Gastroesophageal sphincter (tissue), 4 donors: ENCODE measurements at regions not wholly inside any gene's neighbourhood (a gene's known extent, or its start where the extent isn't known, plus 50 kb on each side); places are given as distances from the start of the nearest gene placed in this dataset.

ENCODE experiments used
- ATAC-seq: fragments of 150-250 bp; one replicate; pipeline ENCODE4 v1.9.1; 2016; ENCODE audit warnings: mild to moderate bottlenecking, moderate library complexity
- H3K27ac ChIP-seq, 4 donors: fragments of 200-600 bp; sonication (generic) in 3 of 4; 1 replicate in 3 of 4; 2 replicates in 1 of 4; pipeline ENCODE4 v1.5.1; 2016 to 2019
- H3K27me3 ChIP-seq: fragments of 200-600 bp; sonication (generic); one replicate; pipeline ENCODE4 v1.5.1; 2019
- H3K36me3 ChIP-seq, 2 donors: fragments of 200-600 bp; sonication (generic); one replicate each; pipeline ENCODE4 v1.5.1; 2019; ENCODE audit warnings: control low read depth in 1 of 2
- H3K4me1 ChIP-seq, 3 donors: fragments of 200-600 bp; sonication (generic); 1 replicate in 2 of 3; 2 replicates in 1 of 3; pipeline ENCODE4 v1.5.1; 2016 to 2019; ENCODE audit warnings: control low read depth in 2 of 3
- H3K4me3 ChIP-seq, 2 donors: fragments of 200-600 bp; sonication (generic); one replicate each; pipeline ENCODE4 v1.5.1; 2019; ENCODE audit warnings: mild to moderate bottlenecking in 1 of 2, moderate library complexity in 1 of 2
- H3K9me3 ChIP-seq, 3 donors: fragments of 200-600 bp; sonication (generic); one replicate each; pipeline ENCODE4 v1.5.1; 2017 to 2019; ENCODE audit warnings: control low read depth in 2 of 3
- CTCF ChIP-seq, 4 experiments: fragments of 200-600 bp in 2 of 4; fragments of 450-650 bp in 2 of 4; sonication (generic) in 1 of 4; IDR thresholded peaks; one replicate each; pipeline ENCODE4 v1.5.1; 2017 to 2019; ENCODE audit warnings: antibody characterized with exemption in 4 of 4, mild to moderate bottlenecking in 2 of 4, moderate library complexity in 2 of 4
- EP300 ChIP-seq: sonication (generic); formaldehyde crosslinking; IDR thresholded peaks from one replicate; pipeline ENCODE4 v1.6.1; 2017; ENCODE audit warnings: antibody characterized with exemption, mild to moderate bottlenecking
- POLR2A ChIP-seq, 2 donors: fragments of 450-650 bp; IDR thresholded peaks; one replicate each; pipeline ENCODE4 v1.6.1; 2017; ENCODE audit warnings: antibody characterized with exemption in 2 of 2, mild to moderate bottlenecking in 2 of 2, moderate library complexity in 1 of 2
- POLR2AphosphoS5 ChIP-seq: sonication (generic); formaldehyde crosslinking; IDR thresholded peaks from one replicate; pipeline ENCODE4 v1.6.1; 2017; ENCODE audit warnings: antibody characterized with exemption
- WGBS, 2 donors: methylation state at CpG; one replicate each; pipeline ENCODE4 v1.1.5; 2018; ENCODE audit warnings: low coverage in 1 of 2; 5-methylcytosine and 5-hydroxymethylcytosine counted together

- H3K4me1 ChIP-seq: no peaks in the 10 kb centered on the region
- 80 to 100% methylated on average over 1 of the region's 2 CpGs for WGBS, 2 donors
Measured at GRCh38 chr9:78396087-78396486, 99.2 kb downstream of the PSAT1 start.

GRCh38 chr9:78397045-78397444, 100.1 kb downstream of the PSAT1 start:
- Histone ChIP-seq H3K4me3 (no peak overlapping the region), H3K4me1 (no peaks in the 10 kb centered on the region), H3K27ac (no peak overlapping the region), H3K27me3 (peaks cover 30% of the 10 kb centered on the region), H3K36me3 (no peaks in the 10 kb centered on the region), H3K9me3 (peaks cover 0 to 14% (median 0%) of the 10 kb centered on the region in 3 donors)
- TF ChIP-seq POLR2A (IDR thresholded peaks at IDR 0.05) (no peak), CTCF (IDR thresholded peaks at IDR 0.05) (no peak), POLR2AphosphoS5 (no peak), EP300 (no peak)
- WGBS, 2 donors: 32 to 40% methylated on average over 3 to 4 of the region's 5 CpGs
- ATAC-seq: no peak

More at GRCh38 chr9:78396087-78396486, 99.2 kb downstream of the PSAT1 start:
- no peak overlapping the region for H3K4me3 ChIP-seq
- peaks cover 20% of the 10 kb centered on the region for H3K27me3 ChIP-seq
- H3K27ac ChIP-seq: no peak overlapping the region
- no peak for ATAC-seq
- no peaks in the 10 kb centered on the region for H3K36me3 ChIP-seq
- H3K9me3 ChIP-seq: peaks cover 0 to 14% (median 0%) of the 10 kb centered on the region in 3 donors
- TF ChIP-seq CTCF (IDR thresholded peaks at IDR 0.05) (no peak), POLR2AphosphoS5 (no peak)

- no peak for TF ChIP-seq EP300
- WGBS, 2 donors: 18 to 21% methylated on average over 5 of the region's 5 CpGs
- Histone ChIP-seq H3K4me1 (no peaks in the 10 kb centered on the region), H3K4me3 (no peak overlapping the region), H3K27me3 (peaks cover 30% of the 10 kb centered on the region), H3K9me3 (peaks cover 0 to 14% (median 0%) of the 10 kb centered on the region in 3 donors), H3K36me3 (no peaks in the 10 kb centered on the region), H3K27ac (no peak overlapping the region)
- ATAC-seq: no peak
Measured at GRCh38 chr9:78397454-78397853, 100.5 kb downstream of the PSAT1 start.

GRCh38 chr9:78399153-78399552, 102.2 kb downstream of the PSAT1 start:
- H3K4me3 ChIP-seq: no peak overlapping the region
- peaks cover 0 to 14% (median 0%) of the 10 kb centered on the region in 3 donors for H3K9me3 ChIP-seq
- peaks cover 40% of the 10 kb centered on the region for H3K27me3 ChIP-seq
- TF ChIP-seq CTCF (IDR thresholded peaks at IDR 0.05) (no peak), POLR2AphosphoS5 (no peak), POLR2A (IDR thresholded peaks at IDR 0.05) (no peak), EP300 (no peak)
- no peak for ATAC-seq
- H3K4me1 ChIP-seq: no peaks in the 10 kb centered on the region
- no peak overlapping the region for H3K27ac ChIP-seq
- no peaks in the 10 kb centered on the region for H3K36me3 ChIP-seq

- H3K9me3 ChIP-seq: peaks cover 0 to 5% (median 0%) of the 10 kb centered on the region in 3 donors
- no peaks in the 10 kb centered on the region for H3K36me3 ChIP-seq
- H3K4me3 ChIP-seq: no peak overlapping the region
- TF ChIP-seq POLR2AphosphoS5: no peak
- no peak for TF ChIP-seq POLR2A (IDR thresholded peaks at IDR 0.05)
- no peak for TF ChIP-seq EP300
- no peak for TF ChIP-seq CTCF (IDR thresholded peaks at IDR 0.05)
- ATAC-seq: no peak
- H3K27ac ChIP-seq: no peak overlapping the region
- no peaks in the 10 kb centered on the region for H3K4me1 ChIP-seq
- peaks cover 48% of the 10 kb centered on the region for H3K27me3 ChIP-seq
Measured at GRCh38 chr9:78400496-78400895, 103.6 kb downstream of the PSAT1 start.

GRCh38 chr9:78405461-78405860, 108.5 kb downstream of the PSAT1 start:
- Histone ChIP-seq H3K9me3 (no peaks in the 10 kb centered on the region), H3K36me3 (no peaks in the 10 kb centered on the region), H3K4me3 (no peak overlapping the region), H3K27me3 (peaks cover 36% of the 10 kb centered on the region), H3K4me1 (no peaks in the 10 kb centered on the region), H3K27ac (no peak overlapping the region)
- WGBS, 2 donors: 93 to 100% methylated on average over 1 to 3 of the region's 3 CpGs
- ATAC-seq: no peak
- no peak for TF ChIP-seq CTCF (IDR thresholded peaks at IDR 0.05)
- no peak for TF ChIP-seq POLR2AphosphoS5
- no peak for TF ChIP-seq EP300
- TF ChIP-seq POLR2A (IDR thresholded peaks at IDR 0.05): no peak
